SK-N-SH (cell line): ENCODE measurements at regions not wholly inside any gene's neighbourhood (a gene's known extent, or its start where the extent isn't known, plus 50 kb on each side); places are given as distances from the start of the nearest gene placed in this dataset.

Experiments used
- CTCF ChIA-PET: fragments of 300-600, 350-600 bp; formaldehyde crosslinking; extraction: SDS; loops from one replicate; lab custom pipeline; 2021; lab: Yijun Ruan, JAX
- POLR2A ChIA-PET: fragments of 350-600 bp; sonication (Branson Sonifier 250); formaldehyde crosslinking; extraction: SDS; loops from one replicate; lab custom pipeline; 2020; ENCODE audit warnings: antibody characterized with exemption, inconsistent platforms; lab: Yijun Ruan, JAX
- DNase-seq: peaks from one replicate; pipeline ENCODE4 v3.0.0; 2012
- H2AFZ ChIP-seq: fragments of 200-600 bp; sonication (generic); 2 replicates; pipeline ENCODE4 v1.8.1; 2016; ENCODE audit warnings: antibody characterized with exemption, mild to moderate bottlenecking, low read depth
- H3F3A ChIP-seq: fragments of 200-600 bp; sonication (generic); replicated peaks from 2 replicates; pipeline ENCODE3; 2016; ENCODE audit warnings: antibody characterized with exemption, mild to moderate bottlenecking; ENCODE audit not compliant: insufficient read depth
- H3K27ac ChIP-seq, 2 experiments: fragments of 200-500 bp in 1 of 2; fragments of 200-600 bp in 1 of 2; sonication (Bioruptor generic) in 1 of 2; sonication (generic), shearing (Covaris generic) in 1 of 2; 2 replicates each; pipeline versions ENCODE4 v1.5.1 to v1.6.1; 2014 to 2016; ENCODE audit warnings: low read depth in 2 of 2, inconsistent platforms in 1 of 2, low read length in 1 of 2, mild to moderate bottlenecking in 1 of 2, mixed read lengths in 1 of 2
- H3K27me3 ChIP-seq: fragments of 200-600 bp; sonication (generic), shearing (Covaris generic); 2 replicates; pipeline ENCODE4 v1.6.1; 2016; ENCODE audit warnings: mixed run types; ENCODE audit not compliant: insufficient read depth
- H3K36me3 ChIP-seq, 2 experiments: fragments of 200-500 bp in 1 of 2; fragments of 200-600 bp in 1 of 2; sonication (Bioruptor generic) in 1 of 2; sonication (generic) in 1 of 2; replicated peaks in 1 of 2; 2 replicates each; pipeline versions ENCODE3 to v1.5.1; 2014 to 2016; ENCODE audit warnings: low read length in 1 of 2, mild to moderate bottlenecking in 1 of 2; ENCODE audit not compliant: insufficient read depth in 2 of 2, control insufficient read depth in 1 of 2
- H3K4me1 ChIP-seq, 2 experiments: fragments of 200-500 bp in 1 of 2; fragments of 200-600 bp in 1 of 2; sonication (Bioruptor generic) in 1 of 2; sonication (generic), shearing (Covaris generic) in 1 of 2; 2 replicates each; pipeline versions ENCODE4 v1.5.1 to v1.6.1; 2014 to 2016; ENCODE audit warnings: low read depth in 1 of 2, low read length in 1 of 2, mixed run types in 1 of 2; ENCODE audit not compliant: insufficient read depth in 2 of 2, control insufficient read depth in 1 of 2
- H3K4me2 ChIP-seq: fragments of 200-600 bp; sonication (generic), shearing (Covaris generic); 2 replicates; pipeline ENCODE4 v1.6.1; 2017; ENCODE audit warnings: mixed run types
- H3K4me3 ChIP-seq, 2 experiments: fragments of 200-500 bp in 1 of 2; fragments of 200-600 bp in 1 of 2; sonication (Bioruptor generic) in 1 of 2; sonication (generic), shearing (Covaris generic) in 1 of 2; 2 replicates each; pipeline versions ENCODE4 v1.5.1 to v1.8.1; 2014 to 2016; ENCODE audit warnings: low read depth in 2 of 2, inconsistent platforms in 1 of 2, low read length in 1 of 2, mild to moderate bottlenecking in 1 of 2, mixed read lengths in 1 of 2, moderate library complexity in 1 of 2
- H3K79me2 ChIP-seq: fragments of 200-600 bp; sonication (generic); 2 replicates; pipeline ENCODE4 v1.8.1; 2017; ENCODE audit warnings: mild to moderate bottlenecking; ENCODE audit not compliant: insufficient read depth
- H3K9ac ChIP-seq: fragments of 200-600 bp; sonication (generic); 2 replicates; pipeline ENCODE4 v1.6.1; 2017; ENCODE audit warnings: mixed run types
- H3K9me2 ChIP-seq: fragments of 200-600 bp; sonication (generic); 2 replicates; pipeline ENCODE4 v1.6.1; 2017; ENCODE audit warnings: mixed run types
- H3K9me3 ChIP-seq: fragments of 200-600 bp; sonication (generic); 2 replicates; pipeline ENCODE4 v1.6.1; 2017; ENCODE audit warnings: mixed run types, mild to moderate bottlenecking, moderate library complexity
- H4K20me1 ChIP-seq: fragments of 200-600 bp; sonication (generic); 2 replicates; pipeline ENCODE4 v1.6.1; 2017; ENCODE audit warnings: mild to moderate bottlenecking, mixed run types; ENCODE audit not compliant: insufficient read depth
- EZH2phosphoT487 ChIP-seq: fragments of 200-600 bp; sonication (generic); IDR thresholded peaks from 2 replicates; pipeline ENCODE4 v1.6.1; 2017; ENCODE audit warnings: low read depth, mixed run types, mild to moderate bottlenecking, antibody characterized with exemption, moderate library complexity, borderline replicate concordance
- FOXJ3 ChIP-seq: sonication (generic); formaldehyde crosslinking; IDR thresholded peaks from 2 replicates; pipeline ENCODE4 v1.5.1; 2020; ENCODE audit warnings: mild to moderate bottlenecking, missing genetic modification reagents
- GATA2 ChIP-seq: sonication (generic); formaldehyde crosslinking; IDR thresholded peaks from 2 replicates; pipeline ENCODE4 v1.5.0; 2020; ENCODE audit warnings: mild to moderate bottlenecking, missing genetic modification reagents
- NFIC ChIP-seq: IDR thresholded peaks from 2 replicates; pipeline ENCODE4 v1.4.0; 2012; ENCODE audit warnings: borderline replicate concordance
- NRF1 ChIP-seq: IDR thresholded peaks from 2 replicates; pipeline ENCODE4 v1.6.1; 2012; ENCODE audit warnings: low read depth, mild to moderate bottlenecking, low read length
- RAD21 ChIP-seq: IDR thresholded peaks from 2 replicates; pipeline ENCODE4 v1.6.1; 2012; ENCODE audit warnings: mild to moderate bottlenecking, low read length
- TAF1 ChIP-seq: IDR thresholded peaks from 2 replicates; pipeline ENCODE4 v1.6.1; 2012; ENCODE audit warnings: low read depth, mild to moderate bottlenecking, low read length, moderate library complexity, borderline replicate concordance
- TEAD4 ChIP-seq: IDR thresholded peaks from 2 replicates; pipeline ENCODE4 v1.4.0; 2012; ENCODE audit warnings: mild to moderate bottlenecking, borderline replicate concordance; ENCODE audit not compliant: insufficient read depth
- USF2 ChIP-seq: fragments of 150-350 bp; IDR thresholded peaks from 2 replicates; pipeline ENCODE4 v1.6.1; 2017; ENCODE audit warnings: antibody characterized with exemption, low read length, low read depth, borderline replicate concordance
- WGBS: methylation state at CpG from one replicate; pipeline ENCODE4 v1.1.6; 2017; ENCODE audit warnings: low lambda C conversion rate; 5-methylcytosine and 5-hydroxymethylcytosine counted together
- TF ChIP-seq, protein P1 (sequence below): IDR thresholded peaks from 2 replicates; pipeline ENCODE4; 2012

DNA sequence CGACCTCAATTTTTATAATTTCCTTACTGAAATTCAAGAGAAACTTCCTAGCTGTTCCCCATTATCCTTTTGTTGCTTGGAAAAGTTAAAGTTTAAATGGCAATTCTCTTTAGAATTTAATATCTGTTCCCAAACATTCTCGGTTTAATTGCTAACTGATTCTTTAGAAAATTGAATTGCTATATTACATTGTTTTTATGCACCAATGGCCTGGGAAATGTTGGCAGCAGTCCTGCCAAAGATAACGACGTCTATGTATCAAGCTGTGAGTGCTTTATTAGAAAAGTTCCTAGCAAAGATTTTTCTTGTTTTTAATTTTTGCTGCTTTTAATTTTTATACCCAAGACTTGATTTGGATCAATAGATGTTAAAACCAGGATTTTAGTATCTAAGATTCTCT, 167.8 kb upstream of the HDAC4 start:
- Histone ChIP-seq H3F3A (no peaks in the 10 kb centered on the region), H3K36me3 (no peaks in the 10 kb centered on the region)

GRCh38 chr2:239567786-239568185, 167.0 kb upstream of the HDAC4 start:
- no peaks in the 10 kb centered on the region for H4K20me1 ChIP-seq
- peaks cover 0 to 12% of the 10 kb centered on the region in 2 experiments; a peak in 1 of 4 replicates for H3K4me1 ChIP-seq
- no peak overlapping the region for H3K4me2 ChIP-seq
- no peaks in the 10 kb centered on the region for H3K79me2 ChIP-seq
- WGBS = 40% methylated on average over 4 of the region's 13 CpGs
- no peaks in the 10 kb centered on the region for H3K27me3 ChIP-seq
- H3K9ac ChIP-seq = no peak overlapping the region
- no peaks in the 10 kb centered on the region for H3K36me3 ChIP-seq
- no peak for DNase-seq
- no peak overlapping the region for H3K4me3 ChIP-seq
- ChIA-PET POLR2A (no interaction called here), CTCF (interaction anchor here (1.0 kb wide), 1 partner anchor 11 kb away, joined by 4 read pairs; no protein-coding TSS in a partner anchor)
- no peak overlapping the region for H2AFZ ChIP-seq
- no peaks in the 10 kb centered on the region for H3K9me3 ChIP-seq
- H3K27ac ChIP-seq = no peak overlapping the region
- H3F3A ChIP-seq = no peaks in the 10 kb centered on the region
- H3K9me2 ChIP-seq = no peaks in the 10 kb centered on the region
- no peak for TF ChIP-seq GATA2 (CRISPR knock-in tag)
- TF ChIP-seq USF2 = no peak
- no peak for TF ChIP-seq RAD21
- TF ChIP-seq, protein P1, sequence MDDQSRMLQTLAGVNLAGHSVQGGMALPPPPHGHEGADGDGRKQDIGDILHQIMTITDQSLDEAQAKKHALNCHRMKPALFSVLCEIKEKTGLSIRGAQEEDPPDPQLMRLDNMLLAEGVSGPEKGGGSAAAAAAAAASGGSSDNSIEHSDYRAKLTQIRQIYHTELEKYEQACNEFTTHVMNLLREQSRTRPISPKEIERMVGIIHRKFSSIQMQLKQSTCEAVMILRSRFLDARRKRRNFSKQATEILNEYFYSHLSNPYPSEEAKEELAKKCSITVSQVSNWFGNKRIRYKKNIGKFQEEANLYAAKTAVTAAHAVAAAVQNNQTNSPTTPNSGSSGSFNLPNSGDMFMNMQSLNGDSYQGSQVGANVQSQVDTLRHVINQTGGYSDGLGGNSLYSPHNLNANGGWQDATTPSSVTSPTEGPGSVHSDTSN = no peak
- no peak for TF ChIP-seq TEAD4

More for the DNA sequence above, 167.8 kb upstream of the HDAC4 start:
- ChIA-PET POLR2A (no interaction called here), CTCF (no interaction called here)
- WGBS = 7% methylated on average over 4 of the region's 4 CpGs
- H3K9me3 ChIP-seq = no peaks in the 10 kb centered on the region
- no peaks in the 10 kb centered on the region for H3K9me2 ChIP-seq
- H3K4me1 ChIP-seq = peaks cover 0 to 17% of the 10 kb centered on the region in 2 experiments; a peak in 1 of 4 replicates
- no peak overlapping the region for H3K27ac ChIP-seq
- no peaks in the 10 kb centered on the region for H4K20me1 ChIP-seq
- no peak overlapping the region for H3K4me2 ChIP-seq
- H3K9ac ChIP-seq = no peak overlapping the region
- H3K4me3 ChIP-seq = no peak overlapping the region
- DNase-seq = no peak
- H3K79me2 ChIP-seq = no peaks in the 10 kb centered on the region
- TF ChIP-seq NRF1 = no peak
- no peak for TF ChIP-seq TAF1
- no peak for TF ChIP-seq GATA2 (CRISPR knock-in tag)
- TF ChIP-seq FOXJ3 = no peak
- no peak for TF ChIP-seq EZH2phosphoT487
- TF ChIP-seq, protein P1 = no peak
- TF ChIP-seq NFIC = no peak
- H2AFZ ChIP-seq = no peak overlapping the region
- H3K27me3 ChIP-seq = no peaks in the 10 kb centered on the region
